GM12874 (cell line): ENCODE measurements at regions not wholly inside any gene's neighbourhood (a gene's known extent, or its start where the extent isn't known, plus 50 kb on each side); places are given as distances from the start of the nearest gene placed in this dataset.

ENCODE experiments used
- CTCF ChIP-seq: IDR thresholded peaks from 2 replicates; pipeline ENCODE4 v1.5.1; 2011; ENCODE audit warnings: low read depth, mild to moderate bottlenecking, control low read depth, low read length, moderate library complexity; ENCODE audit not compliant: insufficient read depth

GRCh38 chr14:34368971-34369647 is 92.9 kb downstream of the SPTSSA start:
- TF ChIP-seq CTCF: no peak

GRCh38 chr14:34368115-34368970 is 93.7 kb downstream of the SPTSSA start:
- no peak for TF ChIP-seq CTCF

- TF ChIP-seq CTCF: no peak
Observed at GRCh38 chr14:34365309-34365915, 96.6 kb downstream of the SPTSSA start.

GRCh38 chr14:34364201-34364600 is 97.8 kb downstream of the SPTSSA start:
- no peak for TF ChIP-seq CTCF

- TF ChIP-seq CTCF: no peak
Observed at GRCh38 chr14:34363733-34364134, 98.3 kb downstream of the SPTSSA start.

- no peak for TF ChIP-seq CTCF
Observed at GRCh38 chr14:34362641-34363251, 99.3 kb downstream of the SPTSSA start.

GRCh38 chr14:34361504-34362011 is 100.5 kb downstream of the SPTSSA start:
- TF ChIP-seq CTCF: no peak
